GM23248 (cell line): ENCODE measurements at regions not wholly inside any gene's neighbourhood (a gene's known extent, or its start where the extent isn't known, plus 50 kb on each side); places are given as distances from the start of the nearest gene placed in this dataset.

Experiments used
- EZH2 ChIP-seq: fragments of 200-600 bp; sonication (generic); IDR thresholded peaks from 2 replicates; pipeline ENCODE4 v1.6.1; 2018; ENCODE audit warnings: antibody characterized with exemption, mild to moderate bottlenecking; ENCODE audit not compliant: insufficient read depth, poor library complexity, severe bottlenecking
- EZH2phosphoT487 ChIP-seq: fragments of 200-600 bp; sonication (generic); IDR thresholded peaks from 2 replicates; pipeline ENCODE4 v1.6.1; 2018; ENCODE audit warnings: antibody characterized with exemption, moderate library complexity, mild to moderate bottlenecking, low read depth; ENCODE audit not compliant: insufficient read depth

DNA sequence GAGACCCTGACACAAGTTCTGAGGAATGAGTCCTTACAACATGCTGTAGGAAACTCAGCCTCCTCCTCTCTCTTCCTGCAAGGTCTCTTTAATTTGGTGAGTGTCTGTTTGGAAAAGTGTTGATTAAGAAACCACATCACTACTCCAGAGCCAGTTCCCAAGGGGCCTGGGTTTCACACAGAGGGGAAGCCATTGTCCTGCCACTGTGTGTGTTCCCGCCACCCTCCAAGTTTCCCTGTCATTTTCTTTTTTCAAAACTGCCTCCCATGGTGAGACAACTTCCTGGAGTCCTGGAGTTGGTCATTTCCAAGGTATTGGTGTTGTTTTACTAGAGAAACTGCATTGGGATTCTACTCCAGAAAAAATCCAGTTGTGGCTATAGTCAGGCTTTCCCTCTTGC is 232.0 kb upstream of the PARD3B start:
- TF ChIP-seq EZH2phosphoT487 (no peak), EZH2 (no peak)
